Activated T-cell treated with anti-CD3 and anti-CD28 coated beads, Interleukin-2, amount 50 U/mL, for 4 hours (primary cell): ENCODE measurements at regions not wholly inside any gene's neighbourhood (a gene's known extent, or its start where the extent isn't known, plus 50 kb on each side); places are given as distances from the start of the nearest gene placed in this dataset.
"Not testable (repeated sequence)": the region's sequence is repeated elsewhere in the genome, so short reads cannot be mapped to it uniquely, and the experiment has no call there.

Experiments
- ATAC-seq, 2 donors: fragments of 200-7000 bp; cut with Tn5 transposase; one replicate each; pipeline ENCODE4 v1.10.0; 2021
- DNase-seq: peaks from one replicate; pipeline ENCODE4 v3.0.0-alpha.2; 2020
- H3K27me3 Mint-ChIP-seq: one replicate; pipeline ENCODE4 v1.8.0; 2021; ENCODE audit warnings: low read depth, mixed read lengths
- H3K36me3 Mint-ChIP-seq: one replicate; pipeline ENCODE4 v1.8.0; 2022; ENCODE audit warnings: mixed read lengths; ENCODE audit not compliant: insufficient read depth
- H3K4me1 Mint-ChIP-seq: one replicate; pipeline ENCODE4 v1.8.0; 2021; ENCODE audit warnings: low read depth, mixed read lengths
- H3K4me3 Mint-ChIP-seq: one replicate; pipeline ENCODE4 v1.8.0; 2021; ENCODE audit warnings: mild to moderate bottlenecking, moderate library complexity, mixed read lengths
- H3K9me3 Mint-ChIP-seq: one replicate; pipeline ENCODE4 v1.8.0; 2021; ENCODE audit warnings: mixed read lengths

DNA sequence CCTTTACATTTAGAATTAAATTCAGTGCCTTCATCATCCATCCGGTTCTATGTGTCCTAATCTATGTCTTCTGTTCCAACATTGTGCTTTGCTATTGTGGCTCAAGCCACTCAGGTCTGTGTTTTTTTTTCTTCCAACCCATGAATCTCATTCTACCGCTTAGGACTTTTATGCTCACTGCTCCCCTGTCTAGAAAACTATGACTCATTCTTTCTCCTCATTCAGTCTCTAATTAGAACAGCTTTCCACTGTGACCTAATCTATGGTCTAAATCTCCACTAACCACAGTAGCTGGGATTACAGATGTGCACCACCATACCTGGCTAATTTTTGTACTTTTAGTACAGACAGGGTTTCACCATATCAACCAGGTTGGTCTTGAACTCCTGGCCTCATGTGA, 418.7 kb downstream of the KCNJ2 start:
- Mint-ChIP-seq H3K36me3 (no peaks in the 10 kb centered on the region), H3K9me3 (no peaks in the 10 kb centered on the region)

DNA sequence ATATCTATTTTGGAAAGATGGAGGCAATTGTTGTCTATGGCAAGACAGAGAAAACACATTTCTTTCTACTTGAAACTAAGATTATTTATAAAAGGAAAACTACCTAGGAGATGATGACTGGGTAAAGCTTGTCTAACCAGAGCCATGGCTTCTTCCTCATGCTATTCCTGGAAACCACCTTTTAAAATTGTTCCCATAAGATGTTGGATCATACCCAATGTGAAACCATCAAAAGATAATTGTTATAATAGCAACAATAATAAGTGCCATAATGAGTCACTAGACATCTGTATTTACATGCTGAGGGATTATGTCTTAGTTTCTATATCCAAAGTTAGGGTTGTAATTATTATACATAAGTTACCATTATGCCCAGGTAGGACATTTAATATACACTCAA, 428.4 kb downstream of the KCNJ2 start:
- Mint-ChIP-seq H3K27me3 (peaks cover 2% of the 10 kb centered on the region), H3K4me3 (no peak overlapping the region), H3K36me3 (no peaks in the 10 kb centered on the region), H3K4me1 (no peaks in the 10 kb centered on the region), H3K9me3 (no peaks in the 10 kb centered on the region)
- DNase-seq, result no peak
- no peak for ATAC-seq

More for the DNA sequence above, 418.7 kb downstream of the KCNJ2 start:
- H3K4me3 Mint-ChIP-seq, result no peak overlapping the region
- ATAC-seq (no peak), DNase-seq (no peak)
- no peaks in the 10 kb centered on the region for H3K4me1 Mint-ChIP-seq
- H3K27me3 Mint-ChIP-seq, result no peaks in the 10 kb centered on the region

GRCh38 chr17:70599198-70599597, 429.9 kb downstream of the KCNJ2 start:
- Mint-ChIP-seq H3K4me1 (no peaks in the 10 kb centered on the region), H3K9me3 (no peaks in the 10 kb centered on the region), H3K4me3 (no peak overlapping the region), H3K27me3 (peaks cover 2% of the 10 kb centered on the region), H3K36me3 (no peaks in the 10 kb centered on the region)
- ATAC-seq, result no peak
- DNase-seq, result no peak

- not testable (repeated sequence) for H3K9me3 Mint-ChIP-seq, H3K4me3 Mint-ChIP-seq, ATAC-seq, H3K4me1 Mint-ChIP-seq, DNase-seq, H3K27me3 Mint-ChIP-seq, H3K36me3 Mint-ChIP-seq
Measured at GRCh38 chr17:70599945-70600344, 430.6 kb downstream of the KCNJ2 start.

DNA sequence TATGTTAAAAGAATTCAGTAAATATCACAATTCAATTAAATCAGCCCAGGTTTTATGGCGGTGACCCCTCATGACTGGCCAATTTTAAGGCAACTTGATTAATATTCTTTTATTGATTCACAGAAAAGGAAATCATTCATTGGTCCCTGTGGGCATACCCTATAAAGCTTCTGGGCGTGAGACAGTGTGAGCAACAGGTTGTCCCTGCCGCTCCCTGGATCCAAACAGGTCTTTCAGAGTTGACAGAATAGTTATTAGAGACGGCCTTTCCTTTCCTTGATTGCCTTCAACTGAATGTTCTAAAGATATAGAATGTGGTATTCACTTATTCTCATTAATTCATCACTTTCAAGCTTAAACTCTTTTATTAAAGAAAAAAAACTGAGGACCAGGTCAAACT, 433.9 kb downstream of the KCNJ2 start:
- DNase-seq, result no peak
- no peaks in the 10 kb centered on the region for H3K27me3 Mint-ChIP-seq
- H3K4me3 Mint-ChIP-seq, result no peak overlapping the region
- H3K9me3 Mint-ChIP-seq, result no peaks in the 10 kb centered on the region
- no peaks in the 10 kb centered on the region for H3K36me3 Mint-ChIP-seq
- no peaks in the 10 kb centered on the region for H3K4me1 Mint-ChIP-seq
- ATAC-seq, result no peak

GRCh38 chr17:70604854-70605253, 435.5 kb downstream of the KCNJ2 start:
- no peaks in the 10 kb centered on the region for H3K4me1 Mint-ChIP-seq
- no peaks in the 10 kb centered on the region for H3K9me3 Mint-ChIP-seq
- no peak overlapping the region for H3K4me3 Mint-ChIP-seq
- H3K27me3 Mint-ChIP-seq, result no peaks in the 10 kb centered on the region
- DNase-seq, result no peak
- ATAC-seq, result no peak
- H3K36me3 Mint-ChIP-seq, result no peaks in the 10 kb centered on the region

- H3K9me3 Mint-ChIP-seq, result no peaks in the 10 kb centered on the region
- DNase-seq (no peak), ATAC-seq (no peak)
- no peaks in the 10 kb centered on the region for H3K27me3 Mint-ChIP-seq
- H3K4me3 Mint-ChIP-seq, result no peak overlapping the region
- H3K4me1 Mint-ChIP-seq, result no peaks in the 10 kb centered on the region
- no peaks in the 10 kb centered on the region for H3K36me3 Mint-ChIP-seq
Measured at GRCh38 chr17:70606086-70606485, 436.8 kb downstream of the KCNJ2 start.

- ATAC-seq (no peak), DNase-seq (no peak)
- Mint-ChIP-seq H3K9me3 (no peaks in the 10 kb centered on the region), H3K4me3 (no peak overlapping the region), H3K27me3 (no peaks in the 10 kb centered on the region), H3K36me3 (no peaks in the 10 kb centered on the region), H3K4me1 (no peaks in the 10 kb centered on the region)
Measured at GRCh38 chr17:70608193-70608592, 438.9 kb downstream of the KCNJ2 start.

DNA sequence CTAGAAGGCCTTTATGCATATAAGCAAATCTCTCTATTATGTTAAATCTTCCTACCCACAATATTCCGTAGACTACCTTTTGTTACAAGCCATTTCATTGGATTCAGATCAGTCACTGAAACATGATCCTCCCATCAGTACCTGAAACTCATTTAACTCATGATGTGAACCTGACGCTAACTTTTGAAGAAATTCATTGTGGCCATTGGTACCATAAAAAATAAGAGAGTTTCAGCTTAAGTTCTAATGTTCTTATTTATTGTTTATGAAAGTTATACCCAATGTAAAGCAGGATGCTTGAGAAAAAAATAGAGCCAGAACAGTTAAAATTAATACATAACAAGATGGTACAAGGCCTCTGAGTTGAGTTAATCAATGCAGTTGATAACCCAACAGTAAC, 439.6 kb downstream of the KCNJ2 start:
- ATAC-seq (no peak), DNase-seq (no peak)
- Mint-ChIP-seq H3K4me3 (no peak overlapping the region), H3K27me3 (no peaks in the 10 kb centered on the region), H3K36me3 (no peaks in the 10 kb centered on the region), H3K9me3 (no peaks in the 10 kb centered on the region), H3K4me1 (no peaks in the 10 kb centered on the region)

DNA sequence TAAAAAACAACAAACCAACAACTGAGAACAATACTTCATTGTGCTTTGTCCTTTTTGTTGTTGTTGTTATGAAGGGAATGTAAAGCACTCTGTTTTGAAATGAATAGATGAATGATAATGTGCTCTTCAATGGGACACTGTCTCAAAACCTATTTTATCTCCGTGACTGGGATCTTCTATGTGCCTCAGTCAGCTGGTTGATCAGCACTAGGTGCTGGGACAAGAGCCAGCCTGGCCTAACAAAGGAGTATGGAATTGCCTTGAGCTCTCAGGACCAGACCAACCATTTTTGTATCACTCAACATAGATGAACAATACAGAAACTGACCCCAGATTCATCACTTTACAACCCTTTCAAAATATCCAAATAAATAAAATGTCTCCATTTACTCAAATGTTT, 440.2 kb downstream of the KCNJ2 start:
- Mint-ChIP-seq H3K4me3 (no peak overlapping the region), H3K27me3 (no peaks in the 10 kb centered on the region), H3K9me3 (no peaks in the 10 kb centered on the region), H3K36me3 (no peaks in the 10 kb centered on the region), H3K4me1 (no peaks in the 10 kb centered on the region)
- DNase-seq, result no peak
- ATAC-seq, result no peak

DNA sequence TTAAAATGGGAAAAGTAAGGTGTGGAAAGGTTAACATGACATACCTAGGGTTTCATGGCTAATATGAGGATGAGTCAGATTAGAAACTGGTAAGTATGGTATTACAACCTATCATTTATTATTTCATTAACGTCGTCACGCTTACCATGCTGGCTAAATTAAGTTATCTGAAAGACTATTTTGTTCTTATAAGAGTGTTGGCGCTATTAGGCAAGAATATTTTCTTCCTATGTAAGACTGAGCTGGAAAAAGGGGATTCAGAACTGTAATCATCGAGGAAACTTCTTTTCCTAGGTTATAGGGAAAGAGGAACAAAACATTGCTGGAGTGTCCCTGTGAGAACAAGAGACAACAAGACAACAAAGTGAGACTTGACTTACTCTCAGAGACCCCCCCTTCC, 440.8 kb downstream of the KCNJ2 start:
- no peak for ATAC-seq
- Mint-ChIP-seq H3K9me3 (no peaks in the 10 kb centered on the region), H3K27me3 (no peaks in the 10 kb centered on the region)

DNA sequence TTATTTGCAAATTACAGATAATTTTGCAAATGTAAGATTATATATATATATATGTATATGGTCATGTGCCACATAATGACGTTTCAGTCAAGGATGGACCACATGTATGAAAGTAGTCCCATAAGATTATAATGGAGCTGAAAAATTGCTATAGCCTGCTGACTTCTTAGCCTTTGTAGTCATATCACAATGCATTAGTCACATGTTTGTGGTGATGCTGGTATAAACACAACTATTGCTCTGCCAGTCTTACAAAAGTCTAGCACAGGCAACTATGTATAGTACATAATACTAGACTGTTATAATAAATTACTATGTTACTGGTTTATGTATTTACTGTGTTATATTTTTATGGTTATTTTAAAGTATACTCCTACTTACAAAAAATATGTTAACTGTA, 444.3 kb downstream of the KCNJ2 start:
- Mint-ChIP-seq H3K27me3 (peaks cover 2% of the 10 kb centered on the region), H3K4me1 (no peaks in the 10 kb centered on the region), H3K4me3 (no peak overlapping the region), H3K9me3 (no peaks in the 10 kb centered on the region), H3K36me3 (no peaks in the 10 kb centered on the region)
- ATAC-seq (no peak), DNase-seq (no peak)

More for the DNA sequence above, 440.8 kb downstream of the KCNJ2 start:
- H3K4me3 Mint-ChIP-seq, result no peak overlapping the region
- H3K36me3 Mint-ChIP-seq, result no peaks in the 10 kb centered on the region
- no peaks in the 10 kb centered on the region for H3K4me1 Mint-ChIP-seq
- no peak for DNase-seq

GRCh38 chr17:70615831-70616230, 446.5 kb downstream of the KCNJ2 start:
- ATAC-seq (no peak), DNase-seq (no peak)
- peaks cover 3% of the 10 kb centered on the region for H3K27me3 Mint-ChIP-seq
- no peaks in the 10 kb centered on the region for H3K36me3 Mint-ChIP-seq
- H3K4me1 Mint-ChIP-seq, result no peaks in the 10 kb centered on the region
- no peak overlapping the region for H3K4me3 Mint-ChIP-seq
- no peaks in the 10 kb centered on the region for H3K9me3 Mint-ChIP-seq

- Mint-ChIP-seq H3K9me3 (no peaks in the 10 kb centered on the region), H3K4me1 (no peaks in the 10 kb centered on the region), H3K36me3 (no peaks in the 10 kb centered on the region), H3K27me3 (peaks cover 3% of the 10 kb centered on the region), H3K4me3 (no peak overlapping the region)
- DNase-seq, result no peak
- no peak for ATAC-seq
Measured at GRCh38 chr17:70618641-70619040, 449.3 kb downstream of the KCNJ2 start.

- no peaks in the 10 kb centered on the region for H3K4me1 Mint-ChIP-seq
- H3K4me3 Mint-ChIP-seq, result no peak overlapping the region
- no peaks in the 10 kb centered on the region for H3K9me3 Mint-ChIP-seq
- DNase-seq, result no peak
- peaks cover 3% of the 10 kb centered on the region for H3K27me3 Mint-ChIP-seq
- H3K36me3 Mint-ChIP-seq, result no peaks in the 10 kb centered on the region
- ATAC-seq, result no peak
Measured at GRCh38 chr17:70621566-70621965, 452.2 kb downstream of the KCNJ2 start.
